DND-41 (cell line): ENCODE measurements at regions not wholly inside any gene's neighbourhood (a gene's known extent, or its start where the extent isn't known, plus 50 kb on each side); places are given as distances from the start of the nearest gene placed in this dataset.

ENCODE experiments used
- ATAC-seq: fragments of 200-7000 bp; cut with Tn5 transposase; 3 replicates; pipeline ENCODE4 v1.9.1; 2021; ENCODE audit warnings: low read depth; ENCODE audit not compliant: insufficient read depth
- DNase-seq: peaks from one replicate; pipeline ENCODE4 v3.0.0-alpha.2; 2020
- H2AFZ ChIP-seq: 2 replicates; pipeline ENCODE4 v1.6.0; 2012; ENCODE audit warnings: low read depth, low read length
- H3K27ac ChIP-seq: 2 replicates; pipeline ENCODE4 v1.5.1; 2012; ENCODE audit warnings: low read length, inconsistent platforms
- H3K27me3 ChIP-seq: fragments of 200-600 bp; sonication (generic); 2 replicates; pipeline ENCODE4 v1.6.0; 2012; ENCODE audit warnings: low read length, mild to moderate bottlenecking, inconsistent platforms; ENCODE audit not compliant: insufficient read depth, poor library complexity
- H3K36me3 ChIP-seq: 2 replicates; pipeline ENCODE4 v1.5.1; 2012; ENCODE audit warnings: low read length, inconsistent platforms; ENCODE audit not compliant: insufficient read depth
- H3K4me1 ChIP-seq: 2 replicates; pipeline ENCODE4 v1.5.1; 2012; ENCODE audit warnings: mild to moderate bottlenecking, low read length; ENCODE audit not compliant: insufficient read depth
- H3K4me2 ChIP-seq: 2 replicates; pipeline ENCODE4 v1.6.0; 2012; ENCODE audit warnings: mild to moderate bottlenecking, moderate library complexity, low read length, inconsistent platforms; ENCODE audit not compliant: insufficient read depth
- H3K4me3 ChIP-seq, 2 experiments: fragments of 200-600 bp in 1 of 2; shearing (Covaris generic) in 1 of 2; 2 replicates each; pipeline ENCODE4 v1.5.1; 2012 to 2016; ENCODE audit warnings: inconsistent platforms in 2 of 2, low read length in 2 of 2, mild to moderate bottlenecking in 2 of 2, low read depth in 1 of 2, moderate library complexity in 1 of 2
- H3K79me2 ChIP-seq: 2 replicates; pipeline ENCODE4 v1.6.0; 2012; ENCODE audit warnings: low read length, inconsistent platforms; ENCODE audit not compliant: insufficient read depth
- H3K9ac ChIP-seq: 2 replicates; pipeline ENCODE4 v1.6.0; 2012; ENCODE audit warnings: low read depth, mild to moderate bottlenecking, inconsistent platforms, low read length, moderate library complexity
- H3K9me3 ChIP-seq: 2 replicates; pipeline ENCODE4 v1.5.1; 2012; ENCODE audit warnings: low read length, moderate library complexity, mild to moderate bottlenecking, inconsistent platforms; ENCODE audit not compliant: insufficient read depth, severe bottlenecking
- H4K20me1 ChIP-seq: 2 replicates; pipeline ENCODE4 v1.6.0; 2012; ENCODE audit warnings: low read length; ENCODE audit not compliant: insufficient read depth
- EZH2 ChIP-seq: IDR thresholded peaks from 3 replicates; pipeline ENCODE4 v1.6.1; 2012; ENCODE audit warnings: borderline replicate concordance, low read depth, mild to moderate bottlenecking, moderate library complexity, low read length, inconsistent platforms; ENCODE audit not compliant: severe bottlenecking
- TF ChIP-seq, protein P1 (sequence below): IDR thresholded peaks from 2 replicates; pipeline ENCODE4 v1.5.1; 2012; ENCODE audit warnings: borderline replicate concordance, low read length, moderate library complexity, mild to moderate bottlenecking; ENCODE audit not compliant: poor library complexity, severe bottlenecking; ENCODE audit errors: extremely low read depth

- Histone ChIP-seq H3K9ac (no peak overlapping the region), H3K27ac (no peak overlapping the region), H3K4me2 (no peak overlapping the region), H4K20me1 (no peaks in the 10 kb centered on the region), H3K4me3 (no peak overlapping the region), H3K4me1 (no peaks in the 10 kb centered on the region), H3K79me2 (no peaks in the 10 kb centered on the region), H3K27me3 (no peaks in the 10 kb centered on the region), H3K9me3 (no peaks in the 10 kb centered on the region), H2AFZ (no peak overlapping the region), H3K36me3 (no peaks in the 10 kb centered on the region)
- DNase-seq (no peak), ATAC-seq (no peak)
- TF ChIP-seq, protein P1, sequence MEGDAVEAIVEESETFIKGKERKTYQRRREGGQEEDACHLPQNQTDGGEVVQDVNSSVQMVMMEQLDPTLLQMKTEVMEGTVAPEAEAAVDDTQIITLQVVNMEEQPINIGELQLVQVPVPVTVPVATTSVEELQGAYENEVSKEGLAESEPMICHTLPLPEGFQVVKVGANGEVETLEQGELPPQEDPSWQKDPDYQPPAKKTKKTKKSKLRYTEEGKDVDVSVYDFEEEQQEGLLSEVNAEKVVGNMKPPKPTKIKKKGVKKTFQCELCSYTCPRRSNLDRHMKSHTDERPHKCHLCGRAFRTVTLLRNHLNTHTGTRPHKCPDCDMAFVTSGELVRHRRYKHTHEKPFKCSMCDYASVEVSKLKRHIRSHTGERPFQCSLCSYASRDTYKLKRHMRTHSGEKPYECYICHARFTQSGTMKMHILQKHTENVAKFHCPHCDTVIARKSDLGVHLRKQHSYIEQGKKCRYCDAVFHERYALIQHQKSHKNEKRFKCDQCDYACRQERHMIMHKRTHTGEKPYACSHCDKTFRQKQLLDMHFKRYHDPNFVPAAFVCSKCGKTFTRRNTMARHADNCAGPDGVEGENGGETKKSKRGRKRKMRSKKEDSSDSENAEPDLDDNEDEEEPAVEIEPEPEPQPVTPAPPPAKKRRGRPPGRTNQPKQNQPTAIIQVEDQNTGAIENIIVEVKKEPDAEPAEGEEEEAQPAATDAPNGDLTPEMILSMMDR: no peak
- TF ChIP-seq EZH2: no peak
These were observed 121.7 kb upstream of the COL11A1 start for GRCh38 chr1:103230061-103230460.

DNA sequence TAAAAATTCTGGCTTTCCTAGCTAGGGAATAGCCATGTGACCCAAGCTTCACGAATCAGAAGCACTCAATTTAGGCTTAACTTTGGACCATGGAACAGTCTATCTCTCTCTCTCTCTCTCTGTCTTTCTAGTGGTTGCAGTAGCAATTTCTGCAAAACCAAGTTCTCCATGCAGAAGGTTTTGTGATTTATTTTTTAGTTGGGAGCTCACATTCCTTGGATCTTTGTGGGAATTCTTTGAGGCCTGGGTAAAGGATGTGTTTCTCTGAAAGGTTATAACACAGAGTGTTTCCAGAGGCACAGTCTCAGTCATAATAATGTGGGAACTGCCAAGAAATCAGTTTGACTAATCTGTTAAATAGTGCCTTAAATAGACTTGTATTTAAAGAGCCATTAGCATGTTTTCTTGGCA lies 112.3 kb upstream of the COL11A1 start:
- Histone ChIP-seq H3K9me3 (no peaks in the 10 kb centered on the region), H3K79me2 (no peaks in the 10 kb centered on the region), H4K20me1 (no peaks in the 10 kb centered on the region), H3K27ac (no peak overlapping the region), H3K36me3 (no peaks in the 10 kb centered on the region), H3K27me3 (no peaks in the 10 kb centered on the region), H3K4me2 (no peak overlapping the region), H3K9ac (no peak overlapping the region), H3K4me3 (no peak overlapping the region), H3K4me1 (no peaks in the 10 kb centered on the region), H2AFZ (no peak overlapping the region)
- TF ChIP-seq, protein P1: no peak
- TF ChIP-seq EZH2: no peak
- DNase-seq: no peak
- no peak for ATAC-seq

GRCh38 chr1:103218821-103219220 lies 110.5 kb upstream of the COL11A1 start:
- H3K9ac ChIP-seq: no peak overlapping the region
- H3K79me2 ChIP-seq: no peaks in the 10 kb centered on the region
- H3K4me3 ChIP-seq: no peak overlapping the region
- no peaks in the 10 kb centered on the region for H3K27me3 ChIP-seq
- H3K4me2 ChIP-seq: no peak overlapping the region
- no peak overlapping the region for H2AFZ ChIP-seq
- H4K20me1 ChIP-seq: no peaks in the 10 kb centered on the region
- H3K36me3 ChIP-seq: no peaks in the 10 kb centered on the region
- H3K27ac ChIP-seq: no peak overlapping the region
- ATAC-seq (no peak), DNase-seq (no peak)
- H3K4me1 ChIP-seq: no peaks in the 10 kb centered on the region
- H3K9me3 ChIP-seq: no peaks in the 10 kb centered on the region
- no peak for TF ChIP-seq EZH2
- TF ChIP-seq, protein P1: no peak

DNA sequence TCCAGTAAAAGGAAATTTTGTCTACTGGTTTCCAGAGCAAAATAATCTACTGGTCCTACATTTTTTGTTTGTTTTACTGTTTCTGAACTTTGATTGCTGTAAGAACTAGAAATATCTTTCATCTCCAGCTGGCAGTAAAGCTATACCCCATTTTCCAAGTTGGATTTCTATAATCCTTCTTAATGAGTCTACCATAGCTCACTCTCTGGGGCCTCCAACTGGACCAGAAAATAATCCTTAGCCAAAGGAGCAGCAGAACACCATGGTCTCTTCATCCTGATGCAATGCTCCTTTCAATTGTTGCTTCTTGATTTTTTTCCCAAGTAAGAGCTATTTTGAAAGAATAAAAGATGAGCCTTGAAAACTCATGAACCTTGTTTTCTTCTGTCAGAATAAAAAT lies 110.0 kb upstream of the COL11A1 start:
- Histone ChIP-seq H3K27me3 (no peaks in the 10 kb centered on the region), H2AFZ (no peak overlapping the region), H3K9me3 (no peaks in the 10 kb centered on the region), H3K4me3 (no peak overlapping the region), H3K4me2 (no peak overlapping the region), H4K20me1 (no peaks in the 10 kb centered on the region), H3K27ac (no peak overlapping the region), H3K36me3 (no peaks in the 10 kb centered on the region), H3K4me1 (no peaks in the 10 kb centered on the region), H3K9ac (no peak overlapping the region), H3K79me2 (no peaks in the 10 kb centered on the region)
- no peak for ATAC-seq
- TF ChIP-seq, protein P1: no peak
- TF ChIP-seq EZH2: no peak
- no peak for DNase-seq
